GM13977 (cell line): ENCODE measurements at regions not wholly inside any gene's neighbourhood (a gene's known extent, or its start where the extent isn't known, plus 50 kb on each side); places are given as distances from the start of the nearest gene placed in this dataset.

Experiments used
- DNase-seq: peaks from one replicate; pipeline ENCODE4 v3.0.0; 2012; ENCODE audit warnings: low spot score
- in situ Hi-C: fragments of 300-500 bp; cut with MboI; formaldehyde crosslinking; loops from one replicate; pipeline ENCODE4 v1.12.0; 2022; ENCODE audit warnings: low sequenced_read_pairs, low pct_unique_long_range_greater_than_20kb, mixed read lengths, inconsistent platforms; ENCODE audit not compliant: unreplicated experiment
- TF ChIP-seq, protein P1 (sequence below): IDR thresholded peaks from 2 replicates; pipeline ENCODE4 v1.5.1; 2012; ENCODE audit warnings: mild to moderate bottlenecking, control low read depth; ENCODE audit not compliant: insufficient read depth; ENCODE audit errors: extremely low read depth, missing control alignments

- no peak for DNase-seq
- TF ChIP-seq, protein P1, sequence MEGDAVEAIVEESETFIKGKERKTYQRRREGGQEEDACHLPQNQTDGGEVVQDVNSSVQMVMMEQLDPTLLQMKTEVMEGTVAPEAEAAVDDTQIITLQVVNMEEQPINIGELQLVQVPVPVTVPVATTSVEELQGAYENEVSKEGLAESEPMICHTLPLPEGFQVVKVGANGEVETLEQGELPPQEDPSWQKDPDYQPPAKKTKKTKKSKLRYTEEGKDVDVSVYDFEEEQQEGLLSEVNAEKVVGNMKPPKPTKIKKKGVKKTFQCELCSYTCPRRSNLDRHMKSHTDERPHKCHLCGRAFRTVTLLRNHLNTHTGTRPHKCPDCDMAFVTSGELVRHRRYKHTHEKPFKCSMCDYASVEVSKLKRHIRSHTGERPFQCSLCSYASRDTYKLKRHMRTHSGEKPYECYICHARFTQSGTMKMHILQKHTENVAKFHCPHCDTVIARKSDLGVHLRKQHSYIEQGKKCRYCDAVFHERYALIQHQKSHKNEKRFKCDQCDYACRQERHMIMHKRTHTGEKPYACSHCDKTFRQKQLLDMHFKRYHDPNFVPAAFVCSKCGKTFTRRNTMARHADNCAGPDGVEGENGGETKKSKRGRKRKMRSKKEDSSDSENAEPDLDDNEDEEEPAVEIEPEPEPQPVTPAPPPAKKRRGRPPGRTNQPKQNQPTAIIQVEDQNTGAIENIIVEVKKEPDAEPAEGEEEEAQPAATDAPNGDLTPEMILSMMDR = no peak
- in situ Hi-C loops = no loop called here
Measured at GRCh38 chr13:27327633-27328032, 57.0 kb downstream of the RASL11A start.

GRCh38 chr13:27329210-27329609, 58.6 kb downstream of the RASL11A start:
- TF ChIP-seq, protein P1 = no peak
- no peak for DNase-seq
- in situ Hi-C loops = no loop called here

DNA sequence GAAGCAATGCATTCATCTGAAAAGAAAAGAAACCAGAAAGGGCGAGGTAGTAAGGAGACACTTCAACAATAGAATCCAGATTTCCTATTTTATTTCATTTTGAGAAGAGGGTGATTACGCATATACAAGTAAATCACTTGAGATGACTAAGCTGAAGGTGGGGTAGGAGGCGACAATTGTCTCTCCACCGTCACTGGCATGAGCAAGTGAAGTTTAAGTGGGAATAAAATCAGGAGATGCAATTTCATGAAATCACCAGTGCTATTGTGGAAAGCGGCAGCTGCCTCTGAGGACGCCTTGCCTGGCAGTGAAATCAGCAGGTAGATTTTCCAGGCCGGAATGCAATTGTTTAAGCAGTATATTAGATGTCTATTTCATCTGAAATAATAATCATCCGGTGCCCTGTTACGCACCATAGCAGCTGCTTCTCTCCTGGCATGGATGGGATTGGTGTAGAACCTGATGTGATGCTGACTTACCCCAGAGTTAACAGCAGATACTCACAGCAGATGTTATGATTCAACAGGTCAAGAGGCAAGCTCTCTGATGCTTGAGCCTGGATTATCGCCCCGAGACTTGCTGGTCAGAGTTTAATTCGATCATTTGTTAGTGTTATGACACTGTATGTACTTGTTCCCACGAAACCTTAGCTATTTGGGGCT, 64.3 kb downstream of the RASL11A start:
- TF ChIP-seq, protein P1 = no peak
- in situ Hi-C loops = no loop called here
- no peak for DNase-seq

DNA sequence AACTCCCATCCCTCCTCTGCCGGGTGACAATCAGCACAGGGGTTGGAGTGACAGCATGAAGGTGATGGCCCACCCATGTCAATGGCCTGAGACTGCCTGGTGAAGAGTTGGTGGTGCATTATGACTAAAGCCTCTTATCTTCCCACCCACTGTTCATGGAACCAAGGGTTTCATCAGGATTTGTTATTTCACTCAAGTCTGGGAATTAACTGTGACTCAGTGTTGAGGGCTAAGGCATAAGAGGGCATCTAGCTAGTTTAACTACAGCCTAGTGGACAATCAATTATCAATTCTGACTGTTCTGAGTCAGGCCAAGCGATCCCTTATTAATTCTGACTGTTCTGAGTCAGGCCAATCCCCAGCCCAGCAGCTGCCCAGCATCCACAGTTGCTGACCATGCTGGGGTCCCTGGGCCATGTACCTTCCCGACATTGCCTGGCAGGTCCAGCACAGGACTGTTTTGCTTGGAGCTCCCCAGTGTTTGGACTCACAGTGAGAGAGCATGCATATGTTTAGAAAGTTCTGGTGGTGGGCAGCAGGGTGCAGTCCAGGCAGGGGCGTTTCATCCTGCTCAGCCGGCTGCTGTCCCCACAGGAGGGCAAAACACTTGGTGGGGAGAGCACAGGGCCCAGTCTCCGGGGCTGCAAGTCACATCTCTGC, 65.5 kb downstream of the RASL11A start:
- TF ChIP-seq, protein P1 = no peak
- no peak for DNase-seq

GRCh38 chr13:27338207-27338606, 67.6 kb downstream of the RASL11A start:
- no peak for DNase-seq
- in situ Hi-C loops = no loop called here

More for the DNA sequence above, 65.5 kb downstream of the RASL11A start:
- in situ Hi-C loops = no loop called here

GRCh38 chr13:27338816-27339215, 68.2 kb downstream of the RASL11A start:
- no peak for DNase-seq
- TF ChIP-seq, protein P1 = peak; percentile 32

More at GRCh38 chr13:27338207-27338606, 67.6 kb downstream of the RASL11A start:
- TF ChIP-seq, protein P1 = no peak

More at GRCh38 chr13:27338816-27339215, 68.2 kb downstream of the RASL11A start:
- in situ Hi-C loops = no loop called here
